ENCODE measurements at regions not wholly inside any gene's neighbourhood (a gene's known extent, or its start where the extent isn't known, plus 50 kb on each side); places are given as distances from the start of the nearest gene placed in this dataset.

GRCh38 chr5:175590471-175590881 is 67.4 kb upstream of the HRH2 start:
- ChIA-PET CTCF (no interaction called here), POLR2A (no interaction called here)
- Histone ChIP-seq H3K4me3 (ENCODE audit: low read depth, low read length) (no peak overlapping the region), H3K36me3 (ENCODE audit: control insufficient read depth, insufficient read depth, low read length) (no peaks in the 10 kb centered on the region), H3K27me3 (ENCODE audit: control insufficient read depth, insufficient read depth, low read length) (no peaks in the 10 kb centered on the region)
- TF ChIP-seq CTCF (IDR thresholded peaks at IDR 0.05; ENCODE audit: insufficient read depth, low read depth, low read length) = no peak
- no peak for DNase-seq (ENCODE audit: low read depth)

DNA sequence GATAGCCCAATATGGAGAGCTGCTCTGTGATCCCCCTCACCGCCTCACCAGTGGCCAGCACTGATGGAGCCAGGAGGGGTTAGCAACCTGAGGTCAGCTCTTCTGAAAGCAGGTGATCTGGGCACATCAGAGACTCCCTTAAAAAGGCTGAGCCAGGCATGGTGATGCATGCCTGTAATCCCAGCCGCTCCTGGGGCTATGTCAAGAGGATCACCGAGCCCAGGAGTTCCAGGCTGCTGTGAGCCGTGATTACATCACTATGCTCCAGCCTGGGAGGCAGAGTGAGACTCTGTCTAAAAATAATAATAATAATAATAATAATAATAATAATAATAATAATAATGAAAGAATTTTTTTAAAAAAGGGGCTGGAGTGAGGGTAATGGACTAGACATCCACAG is 66.6 kb upstream of the HRH2 start:
- CTCF ChIA-PET = no interaction called here
- POLR2A ChIA-PET = no interaction called here
- H3K36me3 ChIP-seq (ENCODE audit: control insufficient read depth, insufficient read depth, low read length) = no peaks in the 10 kb centered on the region
- DNase-seq (ENCODE audit: low read depth) = no peak
- no peaks in the 10 kb centered on the region for H3K27me3 ChIP-seq (ENCODE audit: control insufficient read depth, insufficient read depth, low read length)
- TF ChIP-seq CTCF (IDR thresholded peaks at IDR 0.05; ENCODE audit: insufficient read depth, low read depth, low read length) = no peak
- H3K4me3 ChIP-seq (ENCODE audit: low read depth, low read length) = no peak overlapping the region

GRCh38 chr5:175593794-175594193 is 64.1 kb upstream of the HRH2 start:
- Histone ChIP-seq H3K4me3 (ENCODE audit: low read depth, low read length) (no peak overlapping the region), H3K36me3 (ENCODE audit: control insufficient read depth, insufficient read depth, low read length) (no peaks in the 10 kb centered on the region), H3K27me3 (ENCODE audit: control insufficient read depth, insufficient read depth, low read length) (no peaks in the 10 kb centered on the region)
- TF ChIP-seq CTCF (IDR thresholded peaks at IDR 0.05; ENCODE audit: insufficient read depth, low read depth, low read length) = no peak
- ChIA-PET POLR2A (no interaction called here), CTCF (no interaction called here)
- no peak for DNase-seq (ENCODE audit: low read depth)

DNA sequence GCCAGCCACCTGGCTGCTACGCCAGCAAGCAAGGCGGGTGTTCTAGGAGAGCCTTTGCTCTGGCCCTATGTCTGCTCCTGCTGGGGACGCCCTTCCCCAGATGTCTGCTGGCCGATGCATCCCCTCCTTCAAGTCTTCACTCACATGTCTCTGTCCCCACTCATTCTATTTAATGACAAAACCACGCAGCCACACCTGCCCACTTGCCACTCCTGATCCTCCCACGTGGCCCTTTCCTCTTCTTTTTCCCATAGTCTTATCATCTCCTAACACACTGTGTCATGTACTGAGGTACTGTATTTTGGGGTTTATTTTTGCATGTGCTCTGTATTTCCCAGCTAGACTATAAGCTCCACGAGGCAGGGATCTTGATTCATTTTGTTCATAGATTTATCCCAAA is 62.0 kb upstream of the HRH2 start:
- no peak for TF ChIP-seq CTCF (IDR thresholded peaks at IDR 0.05; ENCODE audit: insufficient read depth, low read depth, low read length)
- ChIA-PET CTCF (interaction anchor here (0.6 kb wide), 1 partner anchor 78 kb away, joined by 4 read pairs; no protein-coding TSS in a partner anchor), POLR2A (no interaction called here)
- DNase-seq (ENCODE audit: low read depth) = no peak
- Histone ChIP-seq H3K4me3 (ENCODE audit: low read depth, low read length) (no peak overlapping the region), H3K27me3 (ENCODE audit: control insufficient read depth, insufficient read depth, low read length) (no peaks in the 10 kb centered on the region), H3K36me3 (ENCODE audit: control insufficient read depth, insufficient read depth, low read length) (no peaks in the 10 kb centered on the region)

GRCh38 chr5:175596761-175597189 is 61.1 kb upstream of the HRH2 start:
- no peak for TF ChIP-seq CTCF (IDR thresholded peaks at IDR 0.05; ENCODE audit: insufficient read depth, low read depth, low read length)
- H3K27me3 ChIP-seq (ENCODE audit: control insufficient read depth, insufficient read depth, low read length) = no peaks in the 10 kb centered on the region
- no peaks in the 10 kb centered on the region for H3K36me3 ChIP-seq (ENCODE audit: control insufficient read depth, insufficient read depth, low read length)
- H3K4me3 ChIP-seq (ENCODE audit: low read depth, low read length) = no peak overlapping the region
- ChIA-PET CTCF (no interaction called here), POLR2A (no interaction called here)
- DNase-seq (ENCODE audit: low read depth) = no peak
